ENCODE measurements at regions not wholly inside any gene's neighbourhood (a gene's known extent, or its start where the extent isn't known, plus 50 kb on each side); places are given as distances from the start of the nearest gene placed in this dataset.

GRCh38 chr5:144088206-144089064 lies 82.0 kb downstream of the YIPF5 start:
- no TSS peak for BruUV-seq (replicated peaks)
- Histone ChIP-seq H3K36me3 (ENCODE audit: control insufficient read depth in 2 of 2, insufficient read depth in 2 of 2, low read length in 1 of 2) (no peaks in the 10 kb centered on the region), H3K27ac (ENCODE audit: control insufficient read depth, insufficient read depth) (no peak overlapping the region), H3K27me3 (replicated peaks in 1 of 2; ENCODE audit: control insufficient read depth in 2 of 2, insufficient read depth in 2 of 2, low read length in 1 of 2) (no peaks in the 10 kb centered on the region), H3K9ac (ENCODE audit: control insufficient read depth, insufficient read depth, low read length) (no peak overlapping the region), H3K4me2 (ENCODE audit: control insufficient read depth, insufficient read depth) (no peak overlapping the region; the same call in 1 of the 2 replicates), H3K4me3 (no peak overlapping the region), H3K9me3 (replicated peaks; ENCODE audit: control insufficient read depth, insufficient read depth, low read length) (no peaks in the 10 kb centered on the region), H2AFZ (ENCODE audit: control insufficient read depth, low read depth, low read length) (peak overlapping the region; percentile 9), H3K79me2 (ENCODE audit: control insufficient read depth, insufficient read depth, low read length) (no peaks in the 10 kb centered on the region), H4K20me1 (ENCODE audit: control insufficient read depth, insufficient read depth) (no peaks in the 10 kb centered on the region), H3K4me1 (ENCODE audit: control insufficient read depth, insufficient read depth, low read length) (no peaks in the 10 kb centered on the region)
- intact Hi-C loops (cut with micrococcal nuclease; ENCODE audit: unreplicated experiment) (no loop called here), in situ Hi-C loops (cut with MboI) (no loop called here)
- CTCF ChIA-PET: no interaction called here
- DNase-seq (ENCODE audit: low read depth, low spot score): no peak
- 55% methylated on average over 3 of the region's 3 CpGs for WGBS (ENCODE audit: insufficient coverage, insufficient replicate concordance, low lambda C conversion rate, missing lambda C conversion rate)
- no peak for TF ChIP-seq BRCA1 (IDR thresholded peaks at IDR 0.05; ENCODE audit: low read depth, low read length)
- no peak for ATAC-seq
- no peak for FAIRE-seq
- POLR2A ChIA-PET: no interaction called here
- SMC1A ChIA-PET (ENCODE audit: uncharacterized antibody, unreplicated experiment): interaction anchor here (1.3 to 1.6 kb wide), 3 partner anchors 13 to 109 kb away, joined by 3 to 4 read pairs (median 3); no protein-coding TSS in a partner anchor
- RAD21 ChIA-PET (ENCODE audit: unreplicated experiment): no interaction called here

GRCh38 chr5:144089401-144090021 lies 80.9 kb downstream of the YIPF5 start:
- ChIA-PET POLR2A (no interaction called here), SMC1A (ENCODE audit: uncharacterized antibody, unreplicated experiment) (no interaction called here), RAD21 (ENCODE audit: unreplicated experiment) (no interaction called here), CTCF (interaction anchor here (0.6 kb wide), 1 partner anchor 59 kb away, joined by 3 read pairs; no protein-coding TSS in a partner anchor)
- Histone ChIP-seq H3K36me3 (ENCODE audit: control insufficient read depth in 2 of 2, insufficient read depth in 2 of 2, low read length in 1 of 2) (no peaks in the 10 kb centered on the region), H3K9me3 (replicated peaks; ENCODE audit: control insufficient read depth, insufficient read depth, low read length) (no peaks in the 10 kb centered on the region), H3K79me2 (ENCODE audit: control insufficient read depth, insufficient read depth, low read length) (no peaks in the 10 kb centered on the region), H3K4me1 (ENCODE audit: control insufficient read depth, insufficient read depth, low read length) (no peaks in the 10 kb centered on the region), H3K4me3 (no peak overlapping the region), H3K4me2 (ENCODE audit: control insufficient read depth, insufficient read depth) (peak overlapping the region; percentile 3), H2AFZ (ENCODE audit: control insufficient read depth, low read depth, low read length) (peak overlapping the region; percentile 9), H4K20me1 (ENCODE audit: control insufficient read depth, insufficient read depth) (no peaks in the 10 kb centered on the region), H3K27me3 (replicated peaks in 1 of 2; ENCODE audit: control insufficient read depth in 2 of 2, insufficient read depth in 2 of 2, low read length in 1 of 2) (no peaks in the 10 kb centered on the region), H3K9ac (ENCODE audit: control insufficient read depth, insufficient read depth, low read length) (no peak overlapping the region), H3K27ac (ENCODE audit: control insufficient read depth, insufficient read depth) (no peak overlapping the region)
- TF ChIP-seq ZSCAN29 (IDR thresholded peaks at IDR 0.05): no peak
- TF ChIP-seq KDM1A (IDR thresholded peaks at IDR 0.05; ENCODE audit: borderline replicate concordance): no peak
- no peak for TF ChIP-seq BHLHE40 (IDR thresholded peaks at IDR 0.05; ENCODE audit: borderline replicate concordance in 1 of 2, low read depth in 2 of 2, low read length in 1 of 2)
- no peak for TF ChIP-seq SPI1 (IDR thresholded peaks at IDR 0.05; ENCODE audit: borderline replicate concordance, insufficient read depth, low read depth, low read length)
- TF ChIP-seq IKZF2 (IDR thresholded peaks at IDR 0.05): no peak
- DNase-seq (ENCODE audit: low read depth, low spot score): no peak
- 0% methylated on average over 2 of the region's 2 CpGs for WGBS (ENCODE audit: insufficient coverage, insufficient replicate concordance, low lambda C conversion rate, missing lambda C conversion rate)
- no TSS peak for BruUV-seq (replicated peaks)
- peak; percentile 24 for ATAC-seq
- peak; percentile 59 for FAIRE-seq
- in situ Hi-C loops (cut with MboI) (no loop called here), intact Hi-C loops (cut with micrococcal nuclease; ENCODE audit: unreplicated experiment) (no loop called here)

All from GM12878 (cell line).